ENCODE measurements at regions not wholly inside any gene's neighbourhood (a gene's known extent, or its start where the extent isn't known, plus 50 kb on each side); places are given as distances from the start of the nearest gene placed in this dataset.

DNA sequence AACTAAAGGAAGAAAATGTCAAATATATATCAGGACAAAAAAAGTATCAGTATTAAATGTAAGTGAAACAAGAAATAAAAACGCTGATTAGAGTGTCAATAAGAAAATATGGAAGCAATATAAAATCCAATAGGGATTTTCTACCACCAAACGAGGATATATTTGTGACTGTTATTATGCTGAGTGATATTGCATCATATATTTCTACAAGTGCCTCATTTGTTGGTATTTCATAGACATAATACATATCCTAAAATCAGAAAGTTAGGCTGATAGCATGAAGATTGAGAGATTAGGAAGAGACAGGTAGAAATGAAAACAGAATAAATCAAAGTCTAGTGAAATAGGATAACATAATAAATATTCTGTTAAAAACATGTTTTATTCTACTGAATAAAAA, 429.2 kb upstream of the IRAK1BP1 start:
- DNase-seq = no peak
- H3K27ac ChIP-seq (replicated peaks) = no peak overlapping the region
- no peaks in the 10 kb centered on the region for H3K9me3 ChIP-seq (replicated peaks)
- H3K4me3 ChIP-seq = no peak overlapping the region
- TF ChIP-seq, protein P1, sequence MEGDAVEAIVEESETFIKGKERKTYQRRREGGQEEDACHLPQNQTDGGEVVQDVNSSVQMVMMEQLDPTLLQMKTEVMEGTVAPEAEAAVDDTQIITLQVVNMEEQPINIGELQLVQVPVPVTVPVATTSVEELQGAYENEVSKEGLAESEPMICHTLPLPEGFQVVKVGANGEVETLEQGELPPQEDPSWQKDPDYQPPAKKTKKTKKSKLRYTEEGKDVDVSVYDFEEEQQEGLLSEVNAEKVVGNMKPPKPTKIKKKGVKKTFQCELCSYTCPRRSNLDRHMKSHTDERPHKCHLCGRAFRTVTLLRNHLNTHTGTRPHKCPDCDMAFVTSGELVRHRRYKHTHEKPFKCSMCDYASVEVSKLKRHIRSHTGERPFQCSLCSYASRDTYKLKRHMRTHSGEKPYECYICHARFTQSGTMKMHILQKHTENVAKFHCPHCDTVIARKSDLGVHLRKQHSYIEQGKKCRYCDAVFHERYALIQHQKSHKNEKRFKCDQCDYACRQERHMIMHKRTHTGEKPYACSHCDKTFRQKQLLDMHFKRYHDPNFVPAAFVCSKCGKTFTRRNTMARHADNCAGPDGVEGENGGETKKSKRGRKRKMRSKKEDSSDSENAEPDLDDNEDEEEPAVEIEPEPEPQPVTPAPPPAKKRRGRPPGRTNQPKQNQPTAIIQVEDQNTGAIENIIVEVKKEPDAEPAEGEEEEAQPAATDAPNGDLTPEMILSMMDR (IDR thresholded peaks at IDR 0.05; ENCODE audit: borderline replicate concordance) = no peak
- H3K27me3 ChIP-seq (ENCODE audit: low read depth) = no peaks in the 10 kb centered on the region
- intact Hi-C loops (cut with micrococcal nuclease) = no loop called here
- H3K4me1 ChIP-seq = no peaks in the 10 kb centered on the region
- H3K36me3 ChIP-seq = no peaks in the 10 kb centered on the region

DNA sequence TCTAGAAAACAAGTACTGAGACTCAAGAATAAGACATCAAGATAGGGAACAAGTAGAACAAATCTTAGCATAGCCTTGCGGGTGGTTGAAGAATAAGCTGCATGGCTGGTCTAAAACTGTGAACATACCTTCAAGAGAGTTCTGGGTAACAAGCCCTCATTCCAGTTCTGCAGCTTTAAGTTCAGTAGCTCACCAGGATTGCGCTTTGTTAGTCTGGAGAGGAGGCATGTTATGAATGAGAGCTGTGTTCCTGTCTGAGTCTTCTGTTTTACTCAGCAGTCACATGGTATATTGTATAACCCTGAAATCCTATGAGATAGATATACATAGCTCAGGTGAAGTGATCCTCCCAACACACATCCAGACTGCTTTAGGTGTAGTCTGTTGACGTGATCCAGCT, 406.6 kb upstream of the IRAK1BP1 start:
- no peak for DNase-seq
- Histone ChIP-seq H3K4me1 (no peaks in the 10 kb centered on the region), H3K27me3 (ENCODE audit: low read depth) (no peaks in the 10 kb centered on the region), H3K9me3 (replicated peaks) (peaks cover 7% of the 10 kb centered on the region), H3K36me3 (no peaks in the 10 kb centered on the region), H3K27ac (replicated peaks) (no peak overlapping the region), H3K4me3 (no peak overlapping the region)
- intact Hi-C loops (cut with micrococcal nuclease) = no loop called here
- TF ChIP-seq, protein P1 (IDR thresholded peaks at IDR 0.05; ENCODE audit: borderline replicate concordance) = no peak

DNA sequence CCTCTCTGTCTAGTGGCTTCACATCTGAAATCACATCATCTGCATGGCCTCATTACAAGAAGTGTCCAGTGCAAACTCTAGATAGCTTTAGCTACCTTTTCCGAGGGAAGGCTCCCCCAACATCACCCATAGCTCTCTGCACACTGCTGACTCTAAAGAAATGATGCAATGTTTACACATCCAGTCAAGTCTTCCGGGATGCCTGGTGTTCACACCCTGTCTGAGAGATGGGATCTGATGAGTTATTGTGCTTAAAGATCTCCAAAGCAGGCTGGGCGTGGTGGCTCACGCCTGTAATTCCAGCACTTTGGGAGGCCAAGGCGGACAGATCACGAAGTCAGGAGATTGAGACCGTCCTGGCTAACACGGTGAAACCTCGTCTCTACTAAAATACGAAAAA, 404.6 kb upstream of the IRAK1BP1 start:
- intact Hi-C loops (cut with micrococcal nuclease) = no loop called here
- no peaks in the 10 kb centered on the region for H3K36me3 ChIP-seq
- no peaks in the 10 kb centered on the region for H3K4me1 ChIP-seq
- H3K27me3 ChIP-seq (ENCODE audit: low read depth) = no peaks in the 10 kb centered on the region
- H3K9me3 ChIP-seq (replicated peaks) = peaks cover 10% of the 10 kb centered on the region
- no peak overlapping the region for H3K27ac ChIP-seq (replicated peaks)
- no peak for DNase-seq
- TF ChIP-seq, protein P1 (IDR thresholded peaks at IDR 0.05; ENCODE audit: borderline replicate concordance) = no peak
- no peak overlapping the region for H3K4me3 ChIP-seq

DNA sequence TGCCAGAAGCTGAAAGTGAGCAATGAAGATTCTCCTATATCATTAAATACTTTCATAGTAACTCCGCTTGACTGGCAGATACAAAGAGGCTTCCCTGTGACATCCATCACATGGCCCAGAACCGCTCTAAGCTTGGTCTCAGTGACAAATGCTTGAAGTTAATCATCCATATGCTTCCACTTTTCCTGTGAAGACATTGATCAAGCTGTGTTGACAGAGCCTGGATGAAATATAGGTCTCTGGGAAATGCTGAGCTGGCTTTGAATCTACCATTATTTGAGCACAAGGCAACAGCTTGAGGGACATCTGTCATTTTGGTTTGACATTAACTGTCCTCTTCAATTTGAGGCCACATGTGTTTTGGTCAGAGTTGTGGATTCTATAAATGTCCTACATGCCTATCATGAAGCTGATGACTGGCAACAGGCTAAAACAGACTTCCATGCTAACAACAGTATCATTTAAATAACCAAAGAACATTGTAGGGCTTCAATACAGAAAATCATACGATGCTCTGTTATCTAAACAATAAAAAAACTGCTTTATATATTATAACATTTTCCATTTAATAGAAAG, 402.2 kb upstream of the IRAK1BP1 start:
- Histone ChIP-seq H3K27me3 (ENCODE audit: low read depth) (no peaks in the 10 kb centered on the region), H3K4me3 (no peak overlapping the region), H3K36me3 (no peaks in the 10 kb centered on the region), H3K4me1 (no peaks in the 10 kb centered on the region), H3K9me3 (replicated peaks) (peaks cover 18% of the 10 kb centered on the region), H3K27ac (replicated peaks) (no peak overlapping the region)
- intact Hi-C loops (cut with micrococcal nuclease) = no loop called here
- TF ChIP-seq, protein P1 (IDR thresholded peaks at IDR 0.05; ENCODE audit: borderline replicate concordance) = no peak
- DNase-seq = no peak

DNA sequence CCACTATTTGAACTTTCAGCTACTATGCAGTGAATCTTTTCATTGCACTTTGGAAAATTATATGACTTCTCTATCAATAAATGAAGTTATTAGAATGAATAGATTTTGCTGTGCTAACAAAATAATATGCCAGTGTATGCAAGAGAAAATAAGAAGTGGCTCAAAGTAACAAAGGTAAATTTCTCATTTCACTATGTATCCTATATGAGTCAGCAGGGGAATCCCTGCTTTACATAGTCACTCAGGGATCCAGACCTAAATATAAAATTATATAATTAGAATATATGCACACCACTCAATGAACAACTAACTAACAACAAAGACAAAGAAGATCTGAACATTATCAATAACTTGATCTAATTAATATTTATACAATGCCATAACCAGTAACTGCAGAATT, 390.8 kb upstream of the IRAK1BP1 start:
- Histone ChIP-seq H3K27ac (replicated peaks) (no peak overlapping the region), H3K36me3 (no peaks in the 10 kb centered on the region), H3K27me3 (ENCODE audit: low read depth) (no peaks in the 10 kb centered on the region), H3K4me3 (no peak overlapping the region), H3K9me3 (replicated peaks) (no peaks in the 10 kb centered on the region), H3K4me1 (no peaks in the 10 kb centered on the region)
- DNase-seq = no peak
- intact Hi-C loops (cut with micrococcal nuclease) = no loop called here
- TF ChIP-seq, protein P1 (IDR thresholded peaks at IDR 0.05; ENCODE audit: borderline replicate concordance) = no peak

All from left ventricle myocardium inferior (tissue), 1 donor.